CD4-positive, alpha-beta T cell treated with Interleukin-15 for 1 hour (primary cell): ENCODE measurements at regions not wholly inside any gene's neighbourhood (a gene's known extent, or its start where the extent isn't known, plus 50 kb on each side); places are given as distances from the start of the nearest gene placed in this dataset.
"Not testable (repeated sequence)": the region's sequence is repeated elsewhere in the genome, so short reads cannot be mapped to it uniquely, and the experiment has no call there.

Source experiments
- DNase-seq: peaks from one replicate; pipeline ENCODE4 v3.0.0-alpha.2; 2020

- no peak for DNase-seq
Observed at GRCh38 chr6:25192590-25193459, 86.3 kb upstream of the CARMIL1 start.

- no peak for DNase-seq
Observed at GRCh38 chr6:25193460-25194171, 85.6 kb upstream of the CARMIL1 start.

GRCh38 chr6:25194172-25194678 lies 84.9 kb upstream of the CARMIL1 start:
- DNase-seq = no peak

GRCh38 chr6:25196464-25196863 lies 82.7 kb upstream of the CARMIL1 start:
- DNase-seq = no peak

- no peak for DNase-seq
Observed at GRCh38 chr6:25197111-25197510, 82.1 kb upstream of the CARMIL1 start.

- no peak for DNase-seq
Observed at GRCh38 chr6:25199544-25199943, 79.6 kb upstream of the CARMIL1 start.

- DNase-seq = no peak
Observed at GRCh38 chr6:25202504-25202903, 76.7 kb upstream of the CARMIL1 start.

- no peak for DNase-seq
Observed at GRCh38 chr6:25205629-25206028, 73.5 kb upstream of the CARMIL1 start.

GRCh38 chr6:25207453-25208155 lies 71.6 kb upstream of the CARMIL1 start:
- not testable (repeated sequence) for DNase-seq

GRCh38 chr6:25215881-25216280 lies 63.3 kb upstream of the CARMIL1 start:
- DNase-seq = no peak

- no peak for DNase-seq
Observed at GRCh38 chr6:25217302-25217701, 61.9 kb upstream of the CARMIL1 start.

- DNase-seq = no peak
Observed at GRCh38 chr6:25217829-25218228, 61.3 kb upstream of the CARMIL1 start.

- no peak for DNase-seq
Observed at GRCh38 chr6:25218346-25218745, 60.8 kb upstream of the CARMIL1 start.

- no peak for DNase-seq
Observed at GRCh38 chr6:25219216-25219916, 59.8 kb upstream of the CARMIL1 start.

GRCh38 chr6:25219917-25220278 lies 59.3 kb upstream of the CARMIL1 start:
- no peak for DNase-seq

GRCh38 chr6:25220857-25221256 lies 58.3 kb upstream of the CARMIL1 start:
- no peak for DNase-seq

GRCh38 chr6:25222006-25222678 lies 57.0 kb upstream of the CARMIL1 start:
- DNase-seq = no peak

- DNase-seq = peak; percentile 48
Observed at GRCh38 chr6:25223490-25223991, 55.6 kb upstream of the CARMIL1 start.

- no peak for DNase-seq
Observed at GRCh38 chr6:25224242-25224641, 54.9 kb upstream of the CARMIL1 start.

GRCh38 chr6:25227854-25228253 lies 51.3 kb upstream of the CARMIL1 start:
- DNase-seq = no peak
